OCI-LY3 (cell line): ENCODE measurements at regions not wholly inside any gene's neighbourhood (a gene's known extent, or its start where the extent isn't known, plus 50 kb on each side); places are given as distances from the start of the nearest gene placed in this dataset.

ENCODE experiments used
- CTCF ChIP-seq: fragments of 200-600, 300-600 bp; sonication (generic); IDR thresholded peaks from 2 replicates; pipeline ENCODE4 v1.5.1; 2014; ENCODE audit warnings: antibody characterized with exemption, low read length, low read depth
- EZH2phosphoT487 ChIP-seq: fragments of 200-600 bp; shearing (Covaris generic); IDR thresholded peaks from 2 replicates; pipeline ENCODE4 v1.6.1; 2018; ENCODE audit warnings: antibody characterized with exemption, mixed run types, low read depth

- TF ChIP-seq EZH2phosphoT487 (no peak), CTCF (no peak)
Observed at GRCh38 chr2:217291259-217291658, 431.4 kb upstream of the TNP1 start.
